Prostate gland (tissue), 2 donors: ENCODE measurements at regions not wholly inside any gene's neighbourhood (a gene's known extent, or its start where the extent isn't known, plus 50 kb on each side); places are given as distances from the start of the nearest gene placed in this dataset.

Source experiments
- CTCF ChIP-seq, 4 experiments: fragments of 200-600 bp in 2 of 4; fragments of 450-650 bp in 2 of 4; sonication (generic) in 2 of 4; IDR thresholded peaks; 1 replicate in 3 of 4; 2 replicates in 1 of 4; pipeline ENCODE4 v1.5.1; 2016 to 2019; ENCODE audit warnings: antibody characterized with exemption in 4 of 4, mild to moderate bottlenecking in 2 of 4, moderate library complexity in 2 of 4
- POLR2A ChIP-seq: fragments of 450-650 bp; IDR thresholded peaks from one replicate; pipeline ENCODE4 v1.6.1; 2016; ENCODE audit warnings: antibody characterized with exemption, mild to moderate bottlenecking

GRCh38 chr9:124102363-124102762, 90.8 kb downstream of the LHX2 start:
- TF ChIP-seq CTCF (IDR thresholded peaks at IDR 0.05) (no peak), POLR2A (no peak)
